HTR-8/SVneo (cell line): ENCODE measurements at regions not wholly inside any gene's neighbourhood (a gene's known extent, or its start where the extent isn't known, plus 50 kb on each side); places are given as distances from the start of the nearest gene placed in this dataset.

Experiments
- DNase-seq: peaks from one replicate; pipeline ENCODE4 v3.0.0; 2011; ENCODE audit warnings: low spot score, mixed read lengths; ENCODE audit not compliant: insufficient read length
- FAIRE-seq: peaks from 2 replicates; lab custom pipeline; 2011; peaks lifted over from hg19 to GRCh38; lab: Jason Lieb, UNC

GRCh38 chr1:98340511-98340910 lies 321.0 kb upstream of the SNX7 start:
- FAIRE-seq (no peak), DNase-seq (no peak)

GRCh38 chr1:98336472-98337083 lies 324.9 kb upstream of the SNX7 start:
- DNase-seq (no peak), FAIRE-seq (no peak)

DNA sequence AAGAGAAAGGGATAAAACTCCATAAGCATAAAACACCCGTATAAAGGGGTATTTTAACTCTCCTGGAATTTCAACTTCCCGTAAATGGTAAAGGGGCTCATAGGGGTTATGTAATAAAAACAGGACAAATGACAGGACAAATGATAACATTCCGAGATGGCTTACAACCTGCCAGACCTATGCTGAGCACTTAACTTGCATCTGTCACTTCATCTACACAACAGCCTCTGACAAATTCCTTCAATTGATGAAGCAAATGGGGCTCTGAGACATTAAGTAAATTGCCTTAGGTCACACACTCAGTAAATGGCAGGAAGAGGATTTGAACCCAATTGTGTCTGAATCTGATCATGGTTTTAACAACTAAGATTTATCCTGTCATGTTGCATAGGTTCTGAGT lies 327.6 kb upstream of the SNX7 start:
- no peak for FAIRE-seq
- no peak for DNase-seq

DNA sequence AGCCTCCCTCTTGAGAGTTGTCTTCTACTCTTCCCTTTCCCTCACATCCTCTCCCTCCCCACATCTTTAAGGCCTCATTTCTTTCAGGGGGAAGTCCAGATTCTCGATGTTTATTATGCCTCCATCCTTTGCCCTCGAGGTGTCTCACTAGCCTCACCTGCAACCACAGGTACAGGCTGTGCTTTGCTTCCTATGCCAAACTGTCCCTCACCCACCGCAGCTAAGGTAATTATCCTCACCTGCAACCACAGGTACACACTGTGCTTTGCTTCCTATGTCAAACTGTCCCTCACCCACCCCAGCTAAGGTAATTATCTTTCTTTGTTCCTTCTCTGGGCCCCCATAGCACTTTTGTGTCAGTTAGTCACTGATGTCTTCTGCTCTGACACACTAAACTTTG lies 328.1 kb upstream of the SNX7 start:
- DNase-seq (no peak), FAIRE-seq (no peak)

GRCh38 chr1:98331718-98332311 lies 329.7 kb upstream of the SNX7 start:
- FAIRE-seq (no peak), DNase-seq (no peak)

DNA sequence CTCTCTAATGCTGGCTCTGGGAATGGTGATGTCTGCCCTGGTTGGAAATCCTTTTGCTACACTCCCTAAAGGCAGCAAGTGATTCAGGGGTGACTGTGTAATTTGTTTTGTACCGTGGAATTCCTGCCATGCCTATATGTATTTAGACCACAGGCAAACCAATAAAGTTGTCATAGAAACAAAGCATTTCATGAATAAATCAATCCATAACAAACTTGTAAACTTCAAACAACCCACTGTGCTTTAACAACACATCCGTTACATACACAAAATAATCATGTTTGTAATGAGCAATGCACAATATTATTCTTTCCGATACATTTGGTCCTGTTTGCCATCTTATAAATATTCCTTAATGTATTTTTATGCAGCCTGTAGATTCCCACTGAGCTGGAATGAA lies 330.3 kb upstream of the SNX7 start:
- DNase-seq (no peak), FAIRE-seq (no peak)

GRCh38 chr1:98330224-98330623 lies 331.3 kb upstream of the SNX7 start:
- DNase-seq (no peak), FAIRE-seq (no peak)

DNA sequence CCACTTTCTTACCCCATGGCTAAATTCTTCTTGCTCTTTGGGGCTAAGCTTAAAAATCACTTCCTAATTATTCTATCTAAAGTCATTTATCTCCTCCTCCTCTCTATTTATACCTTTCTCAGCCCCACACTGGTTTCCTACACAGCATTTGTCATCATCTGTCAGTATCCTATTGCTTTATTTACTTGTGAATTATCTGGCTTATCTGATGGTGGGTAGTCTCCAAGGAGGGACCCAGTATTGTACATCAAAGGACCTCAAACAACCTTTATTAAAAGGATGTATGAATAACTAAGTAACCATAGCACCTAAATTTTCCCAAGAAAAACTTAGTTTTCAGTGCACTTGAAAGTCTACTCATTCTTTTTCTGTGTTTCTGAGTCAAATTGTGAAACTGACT lies 332.7 kb upstream of the SNX7 start:
- FAIRE-seq (no peak), DNase-seq (no peak)

DNA sequence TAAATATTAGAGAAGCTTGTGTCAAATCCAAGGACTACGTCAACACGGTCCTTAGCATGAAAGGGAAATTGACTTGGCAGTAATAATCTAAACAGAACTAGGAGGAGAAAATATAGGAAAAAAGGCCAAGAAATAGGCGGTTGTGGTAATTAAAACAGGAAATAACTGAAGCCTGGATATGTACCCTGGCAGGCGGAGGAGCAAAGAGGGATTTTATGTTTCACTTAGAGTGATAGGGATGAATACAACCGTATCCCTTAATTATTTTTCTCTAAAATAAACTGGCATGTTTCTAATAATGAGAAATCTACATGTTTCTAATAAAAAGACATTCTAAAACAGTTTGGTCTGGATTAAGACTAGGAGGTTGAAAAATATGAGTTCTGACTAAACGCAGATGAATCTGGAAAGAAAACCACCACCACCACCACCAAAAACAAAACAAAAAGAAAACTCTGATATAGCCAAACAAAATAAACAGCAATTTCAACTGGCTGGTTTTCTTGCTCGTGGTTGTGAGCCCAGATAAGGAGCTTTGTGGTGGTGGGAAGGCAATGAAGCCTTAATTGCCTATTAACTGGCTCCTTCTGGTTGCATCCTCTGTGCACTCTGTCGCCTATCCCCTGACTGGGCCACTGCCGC lies 334.2 kb upstream of the SNX7 start:
- FAIRE-seq, result no peak

GRCh38 chr1:98325646-98326440 lies 335.7 kb upstream of the SNX7 start:
- no peak for DNase-seq
- FAIRE-seq, result no peak

More for the DNA sequence above, 334.2 kb upstream of the SNX7 start:
- no peak for DNase-seq

- DNase-seq (peak; percentile 42), FAIRE-seq (peak; percentile 87)
These were observed 337.6 kb upstream of the SNX7 start for GRCh38 chr1:98323906-98324358.

- DNase-seq (no peak), FAIRE-seq (no peak)
These were observed 338.1 kb upstream of the SNX7 start for GRCh38 chr1:98323388-98323787.

DNA sequence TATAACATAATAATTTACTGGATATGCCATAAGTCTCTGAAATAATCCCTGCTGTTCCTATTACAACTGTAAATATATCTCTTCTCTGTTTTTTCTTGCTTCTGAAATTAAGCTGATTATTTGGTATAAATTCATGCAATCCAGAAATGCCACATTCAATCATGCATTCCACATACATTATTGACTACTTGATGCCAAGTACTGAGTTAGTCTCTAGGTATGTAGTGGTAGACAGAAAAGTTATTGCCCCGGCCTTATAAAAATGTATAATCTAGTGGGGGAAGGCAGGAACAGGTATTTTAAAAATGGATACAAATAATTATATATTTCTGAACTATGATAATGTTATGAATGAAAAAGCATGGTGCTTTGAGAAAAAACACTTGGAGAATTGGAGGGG lies 338.6 kb upstream of the SNX7 start:
- DNase-seq (no peak), FAIRE-seq (no peak)

- no peak for FAIRE-seq
- no peak for DNase-seq
These were observed 339.4 kb upstream of the SNX7 start for GRCh38 chr1:98322086-98322485.

DNA sequence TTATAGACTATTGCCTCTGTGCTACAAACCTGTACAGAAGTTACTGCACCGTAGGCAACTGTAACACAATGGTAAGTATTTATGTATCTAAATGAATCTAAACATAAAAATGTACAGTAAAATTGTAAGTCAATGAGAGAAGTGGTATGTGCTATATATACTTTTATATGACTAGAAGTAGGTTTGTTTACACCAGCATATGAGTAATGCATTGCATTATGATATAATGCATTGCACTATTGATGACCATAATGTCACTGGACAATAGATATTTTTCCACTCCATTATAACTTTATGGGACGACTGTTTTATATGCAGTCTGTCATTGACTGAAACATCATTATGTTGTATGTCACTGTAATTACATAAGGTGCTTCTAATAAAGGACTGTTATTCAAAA lies 340.3 kb upstream of the SNX7 start:
- no peak for FAIRE-seq
- DNase-seq, result no peak

DNA sequence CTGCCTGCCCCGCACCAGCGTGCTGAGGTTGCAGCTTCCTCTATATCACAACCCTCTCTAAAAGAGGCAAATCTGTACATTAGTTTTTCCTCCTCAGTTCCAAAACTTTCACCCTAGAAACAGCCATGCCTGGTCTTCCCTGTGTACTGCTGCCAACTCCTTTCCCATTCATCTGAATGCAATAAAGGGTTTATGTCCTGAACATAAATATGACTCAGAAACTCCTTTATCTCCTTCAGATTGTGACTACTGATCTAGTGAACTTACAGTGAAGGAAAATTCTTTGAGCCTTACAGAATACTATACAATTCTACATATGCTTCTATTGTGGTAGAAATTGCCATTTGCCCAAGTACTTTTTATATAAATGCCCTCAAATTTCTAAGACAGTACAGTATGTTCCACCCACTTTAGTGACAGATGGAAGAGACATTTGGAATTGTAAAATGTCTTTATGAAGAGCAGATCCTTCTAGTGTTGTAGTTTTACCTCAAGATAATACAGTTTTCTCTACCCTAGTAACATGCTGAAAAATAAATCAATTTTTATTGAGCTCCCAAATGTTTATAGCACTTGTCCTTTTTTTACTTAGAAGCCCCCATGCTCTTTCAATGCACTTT lies 345.1 kb upstream of the SNX7 start:
- DNase-seq (no peak), FAIRE-seq (no peak)

GRCh38 chr1:98315309-98315708 lies 346.2 kb upstream of the SNX7 start:
- DNase-seq, result no peak
- no peak for FAIRE-seq

GRCh38 chr1:98314601-98315000 lies 346.9 kb upstream of the SNX7 start:
- DNase-seq, result no peak
- no peak for FAIRE-seq

DNA sequence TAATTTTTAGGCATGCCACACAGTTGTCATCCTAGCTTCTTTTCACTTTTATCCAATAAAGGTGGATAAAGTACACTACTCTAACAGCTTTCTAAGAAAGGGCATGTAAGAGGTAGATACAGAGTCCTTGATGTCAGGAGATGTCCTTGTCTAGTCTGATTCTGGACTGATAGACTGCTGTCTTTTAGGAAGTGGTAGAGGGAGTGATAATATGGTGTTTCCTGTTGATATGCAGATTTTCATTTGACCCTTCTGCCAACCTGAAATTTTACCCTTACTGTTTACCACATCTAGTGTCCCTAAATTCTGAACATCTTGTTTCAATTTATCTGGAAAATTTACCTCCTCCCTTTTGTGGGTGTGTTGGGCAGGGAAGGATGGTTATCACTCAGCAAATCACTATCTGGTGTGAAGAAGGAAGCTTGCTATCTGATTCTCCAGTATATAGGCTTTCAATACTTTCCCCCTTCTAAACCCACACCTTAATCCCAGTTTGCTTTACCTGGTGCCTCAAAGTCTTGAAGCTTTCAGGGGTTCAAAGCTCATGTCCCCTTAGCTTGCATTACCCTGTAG lies 354.9 kb upstream of the SNX7 start:
- FAIRE-seq (no peak), DNase-seq (no peak)

GRCh38 chr1:98305362-98305761 lies 356.2 kb upstream of the SNX7 start:
- DNase-seq (no peak), FAIRE-seq (no peak)
